Neural progenitor cell (in vitro differentiated cells): ENCODE measurements at regions not wholly inside any gene's neighbourhood (a gene's known extent, or its start where the extent isn't known, plus 50 kb on each side); places are given as distances from the start of the nearest gene placed in this dataset.

Experiments used
- DNase-seq: peaks from one replicate; pipeline ENCODE4 v3.0.0-alpha.2; 2016; ENCODE audit warnings: low spot score
- H2AFZ ChIP-seq: fragments of 200-600 bp; sonication (generic); replicated peaks from 2 replicates; pipeline ENCODE4 v1.6.1; 2016; ENCODE audit warnings: antibody characterized with exemption
- H3F3A ChIP-seq: fragments of 200-600 bp; sonication (generic); 2 replicates; pipeline ENCODE4 v1.6.1; 2016; ENCODE audit warnings: antibody characterized with exemption, low read depth
- H3K27ac ChIP-seq: fragments of 200-600 bp; sonication (generic); 2 replicates; pipeline ENCODE4 v1.5.1; 2016; ENCODE audit warnings: mild to moderate bottlenecking
- H3K27me3 ChIP-seq: fragments of 200-600 bp; sonication (generic); 2 replicates; pipeline ENCODE4 v1.6.1; 2016; ENCODE audit warnings: mild to moderate bottlenecking, moderate library complexity
- H3K36me3 ChIP-seq: fragments of 200-600 bp; sonication (generic); 2 replicates; pipeline ENCODE4 v1.5.1; 2016
- H3K4me1 ChIP-seq: fragments of 200-600 bp; sonication (generic); 2 replicates; pipeline ENCODE4 v1.6.1; 2016; ENCODE audit warnings: mixed run types
- H3K4me2 ChIP-seq: fragments of 200-600 bp; sonication (generic); 2 replicates; pipeline ENCODE4 v1.6.1; 2016
- H3K4me3 ChIP-seq: fragments of 200-600 bp; sonication (generic); 2 replicates; pipeline ENCODE4 v1.5.1; 2016
- H3K79me2 ChIP-seq: fragments of 200-600 bp; sonication (generic); 2 replicates; pipeline ENCODE4 v1.6.1; 2016; ENCODE audit warnings: low read depth
- H3K9ac ChIP-seq: fragments of 200-600 bp; sonication (generic); 2 replicates; pipeline ENCODE4 v1.6.1; 2016
- H3K9me3 ChIP-seq: fragments of 200-600 bp; sonication (generic); 2 replicates; pipeline ENCODE4 v1.5.1; 2016; ENCODE audit warnings: low read depth
- H4K20me1 ChIP-seq: fragments of 200-600 bp; sonication (generic); 2 replicates; pipeline ENCODE4 v1.6.1; 2016; ENCODE audit warnings: low read depth
- H3K27ac Mint-ChIP-seq: 3 replicates; pipeline ENCODE4 v1.8.0; 2021; ENCODE audit warnings: mixed read lengths
- H3K27me3 Mint-ChIP-seq: 2 replicates; pipeline ENCODE4 v1.8.0; 2022; ENCODE audit warnings: low read depth, mild to moderate bottlenecking, inconsistent platforms, moderate library complexity, mixed read lengths; ENCODE audit not compliant: insufficient read depth
- H3K36me3 Mint-ChIP-seq: 3 replicates; pipeline ENCODE4 v1.8.0; 2021; ENCODE audit warnings: mixed read lengths
- H3K4me1 Mint-ChIP-seq: 3 replicates; pipeline ENCODE4 v1.8.0; 2021; ENCODE audit warnings: mixed read lengths
- H3K4me3 Mint-ChIP-seq: 3 replicates; pipeline ENCODE4 v1.8.0; 2021; ENCODE audit warnings: mild to moderate bottlenecking, moderate library complexity, mixed read lengths
- H3K9me3 Mint-ChIP-seq: 3 replicates; pipeline ENCODE4 v1.8.0; 2020; ENCODE audit warnings: mixed read lengths
- CTCF ChIP-seq: fragments of 200-600 bp; sonication (generic); IDR thresholded peaks from 2 replicates; pipeline ENCODE4 v1.5.1; 2017; ENCODE audit warnings: antibody characterized with exemption, mild to moderate bottlenecking
- EZH2 ChIP-seq: fragments of 200-600 bp; sonication (generic); IDR thresholded peaks from 2 replicates; pipeline ENCODE4 v1.6.1; 2017; ENCODE audit warnings: antibody characterized with exemption, mild to moderate bottlenecking, moderate library complexity
- EZH2phosphoT487 ChIP-seq: fragments of 200-600 bp; sonication (generic); IDR thresholded peaks from 2 replicates; pipeline ENCODE4 v1.6.1; 2017; ENCODE audit warnings: antibody characterized with exemption

DNA sequence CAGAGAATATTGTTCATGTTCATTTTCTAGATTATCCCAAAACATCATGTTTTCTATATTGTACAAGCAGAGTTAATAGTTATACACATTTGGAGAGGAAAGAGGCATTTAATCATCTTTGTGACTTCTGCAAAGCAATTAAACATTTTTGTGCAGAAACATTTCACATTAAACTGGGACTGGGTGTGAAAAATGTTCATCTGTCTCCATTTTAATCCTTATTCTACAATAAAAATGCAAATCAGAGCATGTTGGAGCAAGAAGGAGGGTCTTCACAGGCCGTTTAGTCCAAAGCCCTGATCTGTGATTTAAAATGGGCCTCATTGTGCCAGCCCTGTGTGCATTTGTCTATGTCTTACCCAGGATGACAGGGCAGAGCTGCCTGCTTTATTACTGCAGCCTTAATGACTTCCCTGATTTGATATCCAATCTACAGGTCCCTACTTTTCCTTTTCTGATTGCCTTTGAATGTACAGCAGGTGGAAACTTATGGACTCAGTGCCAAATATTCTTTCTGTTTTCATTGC, 183.5 kb downstream of the CAVIN4 start:
- Histone ChIP-seq H3K4me1 (no peaks in the 10 kb centered on the region), H3K27me3 (no peaks in the 10 kb centered on the region), H4K20me1 (no peaks in the 10 kb centered on the region), H3K27ac (no peak overlapping the region), H3F3A (no peaks in the 10 kb centered on the region), H3K4me2 (no peak overlapping the region), H3K79me2 (no peaks in the 10 kb centered on the region), H3K9me3 (no peaks in the 10 kb centered on the region), H2AFZ (peak overlapping the region; percentile 10), H3K9ac (no peak overlapping the region), H3K4me3 (no peak overlapping the region), H3K36me3 (no peaks in the 10 kb centered on the region)
- Mint-ChIP-seq H3K27ac (no peak overlapping the region), H3K9me3 (no peaks in the 10 kb centered on the region), H3K4me1 (peaks cover 4% of the 10 kb centered on the region), H3K27me3 (peaks cover 3% of the 10 kb centered on the region), H3K36me3 (no peaks in the 10 kb centered on the region), H3K4me3 (no peak overlapping the region)
- DNase-seq: no peak
- TF ChIP-seq EZH2 (no peak), EZH2phosphoT487 (no peak), CTCF (no peak)

DNA sequence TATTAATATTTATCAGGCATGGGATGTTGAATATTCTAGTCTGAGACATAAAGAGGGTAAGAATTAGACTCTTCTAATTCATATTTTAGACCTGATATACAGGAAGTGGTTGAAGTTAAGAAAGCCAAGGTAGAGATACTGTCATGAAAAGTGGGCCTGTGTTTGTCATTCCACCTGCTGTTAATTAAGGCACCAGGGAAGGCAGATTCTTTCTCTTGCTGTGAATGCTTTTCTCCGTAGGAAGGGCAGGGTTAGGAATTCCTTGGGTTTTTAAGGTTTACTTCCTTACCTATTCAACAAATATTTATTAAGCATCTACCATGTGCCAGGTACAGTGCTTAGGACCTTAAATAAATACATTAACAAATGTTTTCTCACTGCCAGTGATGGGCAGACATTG, 196.4 kb downstream of the CAVIN4 start:
- H3F3A ChIP-seq: no peaks in the 10 kb centered on the region
- H3K36me3 ChIP-seq: no peaks in the 10 kb centered on the region
- Mint-ChIP-seq H3K9me3 (peaks cover 4% of the 10 kb centered on the region), H3K27me3 (peaks cover 4% of the 10 kb centered on the region), H3K27ac (no peak overlapping the region), H3K4me3 (no peak overlapping the region), H3K36me3 (no peaks in the 10 kb centered on the region), H3K4me1 (no peaks in the 10 kb centered on the region)
- no peak for TF ChIP-seq CTCF
- TF ChIP-seq EZH2phosphoT487: no peak
- TF ChIP-seq EZH2: no peak
- H3K27me3 ChIP-seq: no peaks in the 10 kb centered on the region
- H3K27ac ChIP-seq: no peak overlapping the region
- no peaks in the 10 kb centered on the region for H3K9me3 ChIP-seq
- H3K79me2 ChIP-seq: no peaks in the 10 kb centered on the region
- H2AFZ ChIP-seq: no peak overlapping the region
- H3K4me1 ChIP-seq: peaks cover 12% of the 10 kb centered on the region
- H3K4me3 ChIP-seq: no peak overlapping the region
- no peak overlapping the region for H3K9ac ChIP-seq
- peak; percentile 10 for DNase-seq
- H4K20me1 ChIP-seq: no peaks in the 10 kb centered on the region
- peak overlapping the region; percentile 22 for H3K4me2 ChIP-seq

GRCh38 chr9:100774962-100775361, 197.1 kb downstream of the CAVIN4 start:
- H3K36me3 ChIP-seq: no peaks in the 10 kb centered on the region
- peaks cover 12% of the 10 kb centered on the region for H3K4me1 ChIP-seq
- no peaks in the 10 kb centered on the region for H3F3A ChIP-seq
- H4K20me1 ChIP-seq: no peaks in the 10 kb centered on the region
- peaks cover 4% of the 10 kb centered on the region for H3K27me3 Mint-ChIP-seq
- TF ChIP-seq EZH2phosphoT487 (no peak), EZH2 (no peak), CTCF (no peak)
- no peak overlapping the region for H3K9ac ChIP-seq
- peak overlapping the region; percentile 23 for H3K27ac Mint-ChIP-seq
- H3K4me1 Mint-ChIP-seq: no peaks in the 10 kb centered on the region
- H3K79me2 ChIP-seq: no peaks in the 10 kb centered on the region
- no peak overlapping the region for H2AFZ ChIP-seq
- H3K27me3 ChIP-seq: no peaks in the 10 kb centered on the region
- no peak overlapping the region for H3K4me3 Mint-ChIP-seq
- H3K9me3 Mint-ChIP-seq: peaks cover 4% of the 10 kb centered on the region
- H3K4me2 ChIP-seq: peak overlapping the region; percentile 22
- H3K9me3 ChIP-seq: no peaks in the 10 kb centered on the region
- no peak overlapping the region for H3K4me3 ChIP-seq
- DNase-seq: peak; percentile 9
- no peak overlapping the region for H3K27ac ChIP-seq
- no peaks in the 10 kb centered on the region for H3K36me3 Mint-ChIP-seq
